ENCODE measurements at regions not wholly inside any gene's neighbourhood (a gene's known extent, or its start where the extent isn't known, plus 50 kb on each side); places are given as distances from the start of the nearest gene placed in this dataset.

GRCh38 chr11:24295360-24295759, 201.5 kb upstream of the LUZP2 start:
- TF ChIP-seq EZH2 (IDR thresholded peaks at IDR 0.05; ENCODE audit: low read length, missing control alignments) (no peak), CTCF (conservative IDR thresholded peaks at IDR 0.05 in 1 of 2, IDR thresholded peaks at IDR 0.05 in 1 of 2; ENCODE audit: low read depth in 1 of 2, low read length in 2 of 2) (no peak)
- H3K36me3 ChIP-seq (ENCODE audit: control insufficient read depth, insufficient read depth, low read length): no peaks in the 10 kb centered on the region
- no peaks in the 10 kb centered on the region for H3K27me3 ChIP-seq (ENCODE audit: control insufficient read depth, insufficient read depth, low read length)
- peak overlapping the region; percentile 30 for H3K4me2 ChIP-seq (ENCODE audit: extremely low read depth, insufficient read depth, low read length)
- no peak overlapping the region for H3K4me3 ChIP-seq (replicated peaks in 1 of 4; ENCODE audit: control extremely low read depth in 1 of 4, insufficient read depth in 1 of 4, low read depth in 3 of 4, low read length in 4 of 4)
- no peaks in the 10 kb centered on the region for H4K20me1 ChIP-seq (ENCODE audit: control insufficient read depth, extremely low read depth, insufficient read depth, low read length)
- no peak overlapping the region for H3K27ac ChIP-seq (ENCODE audit: insufficient read depth, low read length)
- no peaks in the 10 kb centered on the region for H3K9me3 ChIP-seq (ENCODE audit: control insufficient read depth, insufficient read depth, low read depth, low read length)
- no peaks in the 10 kb centered on the region for H3K79me2 ChIP-seq (ENCODE audit: control insufficient read depth, insufficient read depth, low read length)
- H2AFZ ChIP-seq (ENCODE audit: low read length): peak overlapping the region; percentile 77
- H3K4me1 ChIP-seq (ENCODE audit: control insufficient read depth, extremely low read depth, insufficient read depth, low read length): no peaks in the 10 kb centered on the region
- DNase-seq (ENCODE audit: low read depth in 2 of 2): no peak
- H3K9ac ChIP-seq (ENCODE audit: insufficient read depth, low read length): no peak overlapping the region

- Histone ChIP-seq H3K9me3 (ENCODE audit: control insufficient read depth, insufficient read depth, low read depth, low read length) (no peaks in the 10 kb centered on the region), H2AFZ (ENCODE audit: low read length) (no peak overlapping the region), H3K4me3 (replicated peaks in 1 of 4; ENCODE audit: control extremely low read depth in 1 of 4, insufficient read depth in 1 of 4, low read depth in 3 of 4, low read length in 4 of 4) (no peak overlapping the region), H3K4me1 (ENCODE audit: control insufficient read depth, extremely low read depth, insufficient read depth, low read length) (no peaks in the 10 kb centered on the region), H3K79me2 (ENCODE audit: control insufficient read depth, insufficient read depth, low read length) (no peaks in the 10 kb centered on the region), H3K27me3 (ENCODE audit: control insufficient read depth, insufficient read depth, low read length) (no peaks in the 10 kb centered on the region), H3K36me3 (ENCODE audit: control insufficient read depth, insufficient read depth, low read length) (no peaks in the 10 kb centered on the region), H4K20me1 (ENCODE audit: control insufficient read depth, extremely low read depth, insufficient read depth, low read length) (no peaks in the 10 kb centered on the region), H3K9ac (ENCODE audit: insufficient read depth, low read length) (no peak overlapping the region), H3K27ac (ENCODE audit: insufficient read depth, low read length) (no peak overlapping the region), H3K4me2 (ENCODE audit: extremely low read depth, insufficient read depth, low read length) (no peak overlapping the region)
- DNase-seq (ENCODE audit: low read depth in 2 of 2): no peak
- no peak for TF ChIP-seq EZH2 (IDR thresholded peaks at IDR 0.05; ENCODE audit: low read length, missing control alignments)
- no peak for TF ChIP-seq CTCF (conservative IDR thresholded peaks at IDR 0.05 in 1 of 2, IDR thresholded peaks at IDR 0.05 in 1 of 2; ENCODE audit: low read depth in 1 of 2, low read length in 2 of 2)
Observed at GRCh38 chr11:24297461-24297860, 199.4 kb upstream of the LUZP2 start.

- no peaks in the 10 kb centered on the region for H3K4me1 ChIP-seq (ENCODE audit: control insufficient read depth, extremely low read depth, insufficient read depth, low read length)
- no peak overlapping the region for H3K4me2 ChIP-seq (ENCODE audit: extremely low read depth, insufficient read depth, low read length)
- no peaks in the 10 kb centered on the region for H3K27me3 ChIP-seq (ENCODE audit: control insufficient read depth, insufficient read depth, low read length)
- no peaks in the 10 kb centered on the region for H3K9me3 ChIP-seq (ENCODE audit: control insufficient read depth, insufficient read depth, low read depth, low read length)
- TF ChIP-seq EZH2 (IDR thresholded peaks at IDR 0.05; ENCODE audit: low read length, missing control alignments) (no peak), CTCF (conservative IDR thresholded peaks at IDR 0.05 in 1 of 2, IDR thresholded peaks at IDR 0.05 in 1 of 2; ENCODE audit: low read depth in 1 of 2, low read length in 2 of 2) (no peak)
- H3K27ac ChIP-seq (ENCODE audit: insufficient read depth, low read length): no peak overlapping the region
- DNase-seq (ENCODE audit: low read depth in 2 of 2): no peak
- H2AFZ ChIP-seq (ENCODE audit: low read length): no peak overlapping the region
- no peaks in the 10 kb centered on the region for H3K36me3 ChIP-seq (ENCODE audit: control insufficient read depth, insufficient read depth, low read length)
- no peaks in the 10 kb centered on the region for H4K20me1 ChIP-seq (ENCODE audit: control insufficient read depth, extremely low read depth, insufficient read depth, low read length)
- H3K79me2 ChIP-seq (ENCODE audit: control insufficient read depth, insufficient read depth, low read length): no peaks in the 10 kb centered on the region
- no peak overlapping the region for H3K4me3 ChIP-seq (replicated peaks in 1 of 4; ENCODE audit: control extremely low read depth in 1 of 4, insufficient read depth in 1 of 4, low read depth in 3 of 4, low read length in 4 of 4)
- no peak overlapping the region for H3K9ac ChIP-seq (ENCODE audit: insufficient read depth, low read length)
Observed at GRCh38 chr11:24298146-24298545, 198.7 kb upstream of the LUZP2 start.
